Panc1 (cell line): ENCODE measurements at regions not wholly inside any gene's neighbourhood (a gene's known extent, or its start where the extent isn't known, plus 50 kb on each side); places are given as distances from the start of the nearest gene placed in this dataset.

Experiments
- CTCF ChIP-seq: fragments of 450-650 bp; IDR thresholded peaks from 2 replicates; pipeline ENCODE4 v1.5.1; 2017; ENCODE audit warnings: mild to moderate bottlenecking
- POLR2AphosphoS5 ChIP-seq: IDR thresholded peaks from 2 replicates; pipeline ENCODE4 v1.6.1; 2012; ENCODE audit warnings: mild to moderate bottlenecking, low read depth, low read length, moderate library complexity
- TCF7L2 ChIP-seq: IDR thresholded peaks from 2 replicates; pipeline ENCODE4 v1.6.1; 2011; ENCODE audit warnings: mild to moderate bottlenecking, low read depth, low read length, inconsistent platforms

- TF ChIP-seq CTCF, result no peak
- TF ChIP-seq POLR2AphosphoS5, result no peak
- TF ChIP-seq TCF7L2, result no peak
These were observed 259.6 kb downstream of the NOVA1 start for GRCh38 chr14:26338231-26338630.
